OCI-LY1 (cell line): ENCODE measurements at regions not wholly inside any gene's neighbourhood (a gene's known extent, or its start where the extent isn't known, plus 50 kb on each side); places are given as distances from the start of the nearest gene placed in this dataset.

Experiments
- CTCF ChIP-seq: fragments of 200-600 bp; sonication (generic), shearing (Covaris generic); IDR thresholded peaks from 2 replicates; pipeline ENCODE4 v1.5.1; 2017; ENCODE audit warnings: mild to moderate bottlenecking, antibody characterized with exemption, low read length, moderate library complexity, mixed read lengths
- EZH2 ChIP-seq: fragments of 200-600 bp; sonication (generic), shearing (Covaris generic); IDR thresholded peaks from 2 replicates; pipeline ENCODE4 v1.8.0; 2017; ENCODE audit warnings: borderline replicate concordance, mixed run types, mild to moderate bottlenecking, antibody characterized with exemption, low read length, moderate library complexity, mixed read lengths

- TF ChIP-seq CTCF, result no peak
- TF ChIP-seq EZH2, result no peak
Measured at GRCh38 chrX:134073341-134073740, 87.9 kb upstream of the GPC3 start.
